GM04504 (cell line): ENCODE measurements at regions not wholly inside any gene's neighbourhood (a gene's known extent, or its start where the extent isn't known, plus 50 kb on each side); places are given as distances from the start of the nearest gene placed in this dataset.

Experiments
- DNase-seq: peaks from one replicate; pipeline ENCODE4 v3.0.0-alpha.2; 2012; ENCODE audit warnings: low read depth

GRCh38 chr4:11487868-11488544, 59.3 kb upstream of the HS3ST1 start:
- DNase-seq = no peak

DNA sequence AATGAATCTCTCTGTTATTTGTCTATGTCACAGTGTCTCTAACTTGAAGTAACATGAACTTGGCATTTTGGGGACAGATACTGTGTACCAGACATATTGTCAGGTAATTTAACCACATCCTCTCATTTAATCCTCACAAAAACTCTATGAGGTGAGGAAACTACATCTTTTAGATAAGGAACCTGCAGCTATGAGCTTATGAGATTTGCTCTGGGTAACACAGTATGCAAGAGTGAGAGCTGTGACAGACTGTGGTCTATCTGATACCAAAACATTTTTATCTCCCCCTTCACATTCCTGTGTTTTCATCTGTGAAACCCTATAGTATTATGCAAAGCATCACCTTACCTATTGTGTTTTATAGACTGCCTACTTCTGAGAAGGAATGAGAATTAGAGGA, 58.4 kb upstream of the HS3ST1 start:
- no peak for DNase-seq

DNA sequence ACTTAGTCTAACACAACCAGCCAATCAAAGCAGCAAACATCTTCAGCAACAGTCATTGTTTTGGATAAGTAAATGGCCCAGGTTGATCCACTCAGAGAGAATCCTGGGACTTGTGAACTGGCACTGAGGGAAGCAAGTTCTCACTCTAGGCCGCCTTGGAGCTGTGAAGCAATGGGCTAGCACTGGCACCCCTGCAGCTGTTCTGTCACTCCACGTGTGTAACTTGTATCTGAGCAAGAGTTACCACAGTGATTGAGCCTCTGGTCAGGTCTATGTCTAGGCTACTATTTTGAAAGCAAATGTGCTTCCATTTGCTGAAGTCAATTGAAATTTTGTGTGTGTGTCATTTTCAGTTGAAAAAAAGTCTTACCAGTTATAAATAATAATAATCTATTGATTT, 57.2 kb upstream of the HS3ST1 start:
- DNase-seq = no peak

- DNase-seq = no peak
Observed at GRCh38 chr4:11484531-11484930, 55.8 kb upstream of the HS3ST1 start.

- no peak for DNase-seq
Observed at GRCh38 chr4:11483046-11483445, 54.4 kb upstream of the HS3ST1 start.

GRCh38 chr4:11480683-11481082, 52.0 kb upstream of the HS3ST1 start:
- no peak for DNase-seq
